Fibroblast of skin of scalp (primary cell): ENCODE measurements at regions not wholly inside any gene's neighbourhood (a gene's known extent, or its start where the extent isn't known, plus 50 kb on each side); places are given as distances from the start of the nearest gene placed in this dataset.

Experiments used
- DNase-seq: peaks from one replicate; pipeline ENCODE4 v3.0.0-alpha.2; 2013

DNA sequence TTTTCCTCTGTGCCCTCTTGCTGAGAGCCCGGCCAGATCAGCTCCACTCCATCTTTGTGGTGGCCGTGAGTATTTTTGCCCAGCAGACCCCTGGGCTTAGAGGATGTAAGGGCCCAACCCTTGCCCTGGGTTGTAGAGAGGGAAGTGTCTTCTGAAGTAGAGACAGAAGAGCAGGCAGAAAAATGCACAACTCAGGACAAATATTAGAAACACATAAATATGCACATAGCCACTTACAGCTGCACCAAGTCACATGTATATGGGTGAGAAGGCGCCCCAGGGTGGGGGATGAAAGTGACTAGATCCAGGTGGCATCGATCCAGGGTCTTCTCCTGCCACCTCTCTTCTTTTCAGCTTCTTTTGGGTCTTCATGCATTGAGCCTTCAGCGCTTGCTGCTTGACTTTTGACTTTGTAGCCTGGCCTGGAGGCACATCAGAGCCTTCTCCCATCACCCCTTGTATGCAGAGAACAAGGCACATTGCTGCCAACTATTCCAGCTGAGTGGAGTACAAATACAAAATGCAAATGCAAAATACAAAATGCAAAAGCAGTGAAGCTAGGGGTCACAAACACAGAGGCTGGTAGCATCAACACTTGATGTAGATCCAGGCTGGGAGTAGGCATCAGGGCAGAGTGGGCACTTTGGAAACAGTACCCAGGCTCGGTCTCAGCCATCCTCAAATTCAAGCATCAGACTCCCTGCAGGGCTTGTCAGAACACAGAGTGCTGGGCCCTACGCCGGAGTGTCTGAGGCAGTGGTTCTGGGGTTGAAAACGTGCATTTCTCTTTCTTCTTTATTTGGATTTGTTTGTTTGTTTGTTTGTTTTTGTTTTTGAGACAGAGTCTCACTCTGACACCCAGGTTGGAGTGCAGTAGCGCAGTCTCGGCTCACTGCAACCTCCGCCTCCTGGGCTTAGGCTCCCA, 133.0 kb downstream of the ASB7 start:
- no peak for DNase-seq

DNA sequence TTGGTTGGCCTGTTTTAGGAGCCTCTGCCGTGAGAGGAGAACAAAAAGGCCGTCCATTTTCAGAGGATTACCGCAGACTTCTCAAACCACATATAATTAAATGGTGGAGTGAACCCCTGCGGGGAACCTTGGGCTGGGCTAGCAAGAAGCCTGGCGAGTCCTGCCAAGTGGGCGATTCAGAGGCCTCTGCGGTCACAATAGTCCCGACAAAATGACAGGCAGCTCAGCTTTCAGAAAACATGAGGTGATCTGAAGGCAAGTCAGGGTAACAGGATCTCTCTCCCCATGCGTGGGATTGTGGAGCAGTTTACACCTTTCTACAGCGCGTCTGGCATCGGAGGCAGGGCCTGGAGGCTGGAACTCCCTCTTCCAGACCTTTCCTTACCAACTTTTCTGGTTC, 134.8 kb downstream of the ASB7 start:
- no peak for DNase-seq

DNA sequence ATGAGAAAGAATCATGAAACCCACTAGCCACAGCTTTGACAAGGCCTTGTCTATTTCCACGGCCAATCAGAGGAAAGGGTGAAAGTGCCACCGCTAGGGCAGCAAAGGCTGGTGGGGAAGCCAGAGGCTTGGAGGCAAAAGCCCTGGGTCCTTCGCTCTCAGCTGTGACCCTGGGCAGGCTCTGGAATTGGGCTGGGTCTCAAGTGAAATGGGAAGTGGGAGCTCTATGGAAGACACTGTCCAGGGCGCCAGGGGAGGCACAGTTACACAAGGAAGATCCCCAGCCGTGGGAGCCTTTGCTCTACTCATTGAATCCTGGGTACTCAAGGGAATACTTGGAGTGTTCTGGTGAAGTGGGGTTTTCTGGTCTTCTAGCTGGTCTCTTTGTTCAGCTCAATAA, 136.2 kb downstream of the ASB7 start:
- no peak for DNase-seq

DNA sequence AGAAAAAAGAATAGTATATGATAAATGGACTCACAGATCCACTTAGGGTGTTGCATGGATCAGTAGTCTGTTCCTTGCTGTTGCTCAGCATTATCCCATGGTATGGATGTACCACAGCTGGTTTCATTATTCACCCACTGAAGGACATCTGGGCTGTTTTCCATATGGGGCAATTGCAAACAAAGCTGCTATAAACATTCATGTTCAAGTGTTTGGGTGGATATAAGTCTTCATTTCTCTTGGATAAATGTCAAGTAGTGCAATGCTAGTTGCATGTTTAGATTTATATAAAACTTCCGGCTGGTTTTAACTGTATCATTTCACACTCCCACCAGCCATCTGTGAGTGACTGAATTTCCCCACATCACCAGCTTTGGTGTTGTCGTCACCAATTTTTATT, 137.7 kb downstream of the ASB7 start:
- DNase-seq, result no peak

DNA sequence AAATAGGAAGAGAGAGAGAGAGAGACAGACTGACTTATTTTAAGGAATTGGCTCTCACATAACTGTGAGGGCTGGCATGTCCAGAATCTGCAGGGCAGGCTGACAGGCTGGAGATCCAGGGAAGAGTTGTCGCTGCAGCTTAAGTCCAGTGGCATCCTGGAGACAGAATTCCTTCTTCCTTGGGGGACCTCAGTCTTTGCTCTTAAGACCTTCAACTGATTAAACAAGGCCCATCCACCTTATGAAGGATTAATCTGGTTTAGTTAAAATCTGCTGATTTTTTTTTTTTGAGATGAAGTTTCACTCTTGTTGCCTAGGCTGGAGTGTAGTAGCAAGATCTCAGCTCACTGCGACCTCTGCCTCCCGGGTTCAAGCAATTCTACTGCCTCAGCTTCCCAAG, 128.0 kb upstream of the ALDH1A3 start:
- no peak for DNase-seq

DNA sequence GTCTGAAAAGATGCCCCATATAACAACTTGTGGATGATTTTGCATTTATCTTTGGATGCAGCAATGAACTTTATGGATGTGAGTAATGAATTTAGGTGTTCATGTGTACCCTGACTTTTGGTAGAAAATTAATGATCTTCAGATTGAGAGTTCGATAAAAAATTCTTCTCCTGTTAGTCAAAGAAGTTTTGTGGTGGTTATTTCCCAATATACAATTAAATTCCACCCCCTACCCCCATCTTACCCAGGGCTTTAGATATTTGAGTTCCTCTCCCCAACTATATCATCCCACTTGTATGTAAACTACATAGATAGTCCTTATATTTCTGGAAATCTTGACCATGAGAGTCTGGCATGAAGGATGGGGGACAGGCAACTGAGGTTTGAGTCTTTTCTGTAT, 126.1 kb upstream of the ALDH1A3 start:
- no peak for DNase-seq

DNA sequence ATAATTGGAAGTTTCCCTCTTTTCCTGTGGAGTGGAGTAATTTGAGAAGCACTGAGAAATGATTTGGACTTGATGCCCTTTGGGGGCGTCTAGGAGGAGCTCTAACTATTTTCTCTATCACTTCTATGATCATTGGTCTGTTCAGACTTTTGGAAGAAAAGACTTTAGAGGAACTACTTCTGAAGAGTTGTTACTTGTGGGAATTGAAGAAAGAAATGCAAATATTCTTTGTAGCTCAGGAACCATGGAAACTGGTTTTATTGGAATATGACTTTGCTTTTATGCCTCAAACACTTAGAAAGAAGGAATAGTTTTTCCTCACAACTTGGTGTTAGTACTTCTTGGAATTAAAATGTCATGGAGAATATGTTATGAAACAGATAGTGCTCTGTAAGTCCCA, 122.0 kb upstream of the ALDH1A3 start:
- DNase-seq, result no peak

DNA sequence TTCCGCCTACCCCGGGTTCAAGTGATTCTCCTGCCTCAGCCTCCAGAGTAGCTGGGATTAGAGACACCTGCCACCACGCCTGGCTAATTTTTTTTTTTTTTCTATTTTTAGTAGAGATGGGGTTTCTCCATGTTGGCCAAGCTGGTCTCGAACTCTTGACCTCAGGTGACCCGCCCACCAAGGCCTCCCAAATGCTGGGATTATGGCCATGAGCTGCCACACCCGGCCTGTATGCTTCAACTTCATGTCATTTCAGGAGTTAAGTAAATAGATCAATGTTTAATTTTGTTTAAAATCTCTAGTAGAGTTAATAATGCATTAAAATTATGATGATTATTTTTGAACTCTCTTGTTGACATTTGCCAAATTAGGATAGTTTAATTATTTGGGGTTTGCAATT, 121.1 kb upstream of the ALDH1A3 start:
- no peak for DNase-seq

DNA sequence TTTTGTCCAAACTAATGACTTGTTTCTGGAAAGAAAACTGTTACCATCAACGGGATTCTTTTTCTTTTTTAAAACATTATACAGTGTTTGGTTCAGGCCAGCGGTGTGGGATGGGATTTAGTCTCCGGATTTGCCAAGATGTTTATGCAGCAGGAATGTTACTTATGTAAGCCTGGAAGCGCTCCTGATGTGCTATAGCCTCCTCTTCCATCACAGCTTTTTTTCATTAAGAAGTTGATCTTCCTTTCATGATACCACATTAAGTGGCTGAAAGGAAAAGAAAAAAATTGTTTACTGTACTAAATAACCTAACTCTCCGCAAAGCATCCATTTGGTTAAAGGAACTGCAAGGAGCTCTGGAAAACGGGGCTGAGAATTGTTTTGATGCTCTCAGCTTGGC, 120.5 kb upstream of the ALDH1A3 start:
- peak; percentile 81 for DNase-seq

DNA sequence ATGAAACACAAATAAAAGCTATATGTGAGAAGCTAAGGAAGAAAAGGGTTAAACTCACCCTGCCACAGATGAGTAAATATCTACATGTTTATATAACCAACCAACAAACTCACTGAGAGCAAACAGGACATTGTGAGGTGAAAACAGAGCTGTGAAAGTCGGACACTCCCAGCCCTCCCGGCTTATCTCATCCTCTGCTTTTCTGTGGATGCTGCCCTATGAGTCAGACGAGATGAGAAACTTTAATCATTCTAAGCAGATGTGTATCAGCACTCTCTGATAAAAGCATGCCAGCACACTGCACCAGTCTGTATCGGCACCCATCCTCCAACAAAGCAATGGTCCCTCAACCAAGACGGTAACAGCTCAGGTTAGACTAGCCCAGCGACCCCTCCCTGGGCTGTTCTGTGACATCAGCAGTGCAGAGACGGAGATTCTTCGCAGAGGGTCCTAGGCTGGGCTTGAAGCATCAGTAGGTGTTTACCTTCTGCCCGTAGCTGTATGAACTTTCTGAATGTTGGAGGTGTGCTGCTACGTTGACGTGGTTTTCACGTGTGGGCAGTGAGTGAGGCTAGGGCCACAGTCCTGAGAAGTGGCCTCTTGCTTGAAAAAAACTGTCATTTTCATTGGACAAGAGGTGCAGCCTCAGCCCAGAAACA, 119.8 kb upstream of the ALDH1A3 start:
- peak; percentile 58 for DNase-seq

DNA sequence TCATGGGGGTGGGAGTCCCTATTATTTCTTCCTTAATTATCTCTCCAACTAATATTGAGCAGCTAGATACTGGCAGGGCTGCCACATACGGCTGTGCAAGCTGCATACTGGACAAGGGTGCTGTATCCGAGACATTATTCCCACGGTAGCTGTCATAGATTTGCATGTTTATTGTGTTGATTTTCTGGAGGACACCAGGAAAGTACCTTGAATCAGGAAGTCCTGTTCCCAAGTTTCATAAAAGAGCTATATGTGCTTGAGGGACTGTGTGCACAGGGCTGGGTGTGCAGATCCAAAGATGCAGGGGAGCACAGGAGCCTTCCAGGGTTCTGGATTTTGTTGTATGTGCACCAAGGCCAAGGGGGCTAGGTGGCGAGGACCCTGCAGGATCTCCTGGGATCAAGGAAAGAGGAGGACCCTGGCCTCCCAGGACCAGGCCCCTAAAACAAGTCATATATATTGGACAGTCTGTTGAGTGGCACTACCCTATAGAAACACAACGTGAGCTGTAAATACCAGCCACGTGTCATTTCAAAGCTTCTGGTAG, 119.2 kb upstream of the ALDH1A3 start:
- DNase-seq, result no peak

DNA sequence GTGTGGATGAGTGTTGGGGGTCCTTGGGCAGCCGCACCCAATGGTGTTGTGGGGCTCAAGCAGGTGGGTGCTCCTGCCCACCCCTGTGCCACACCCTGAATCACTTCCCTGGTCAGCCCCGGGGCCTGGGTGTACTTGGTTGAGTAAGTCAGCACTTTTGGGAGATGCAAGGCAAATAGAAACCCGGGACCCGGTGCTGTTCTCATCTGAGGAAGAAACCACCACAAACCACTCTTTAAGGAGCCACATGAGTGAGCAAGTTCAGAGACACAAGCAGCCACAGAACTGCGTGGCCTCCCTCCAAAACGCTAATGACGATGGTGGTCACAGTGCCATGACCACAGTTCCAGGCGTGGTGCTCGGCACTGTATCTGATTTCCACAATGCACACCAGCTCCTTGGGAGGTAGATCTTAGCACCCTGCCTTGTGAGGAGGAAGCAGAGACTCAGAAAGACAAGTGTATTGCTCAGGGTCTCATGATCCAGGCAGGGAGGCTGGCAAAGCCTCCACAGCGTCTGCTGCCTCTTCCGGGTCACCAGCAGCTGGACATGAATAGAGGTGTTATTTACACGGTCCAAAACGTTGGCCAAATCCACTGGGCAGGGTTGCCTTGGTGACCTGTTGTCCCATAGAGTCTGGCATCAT, 118.2 kb upstream of the ALDH1A3 start:
- DNase-seq, result no peak

DNA sequence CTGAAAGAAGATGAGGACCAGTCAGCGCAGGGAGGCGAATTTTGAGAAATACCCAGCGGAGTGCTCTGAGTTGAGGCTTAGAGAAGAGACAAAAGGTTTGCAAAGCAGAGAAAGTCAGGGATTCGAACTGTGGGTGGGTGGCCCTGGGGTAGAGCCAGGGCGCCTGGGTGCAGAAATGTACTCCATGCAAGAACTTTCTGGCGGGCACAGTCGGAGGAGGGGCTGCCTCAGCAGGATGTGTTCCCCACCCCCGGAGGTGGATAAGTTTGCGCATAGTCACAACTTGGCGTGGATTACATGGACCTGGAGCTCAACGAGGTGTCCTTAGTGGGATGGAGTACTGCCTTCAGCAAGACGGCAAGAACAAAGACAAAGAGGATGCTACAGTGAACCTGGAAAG, 117.3 kb upstream of the ALDH1A3 start:
- no peak for DNase-seq

DNA sequence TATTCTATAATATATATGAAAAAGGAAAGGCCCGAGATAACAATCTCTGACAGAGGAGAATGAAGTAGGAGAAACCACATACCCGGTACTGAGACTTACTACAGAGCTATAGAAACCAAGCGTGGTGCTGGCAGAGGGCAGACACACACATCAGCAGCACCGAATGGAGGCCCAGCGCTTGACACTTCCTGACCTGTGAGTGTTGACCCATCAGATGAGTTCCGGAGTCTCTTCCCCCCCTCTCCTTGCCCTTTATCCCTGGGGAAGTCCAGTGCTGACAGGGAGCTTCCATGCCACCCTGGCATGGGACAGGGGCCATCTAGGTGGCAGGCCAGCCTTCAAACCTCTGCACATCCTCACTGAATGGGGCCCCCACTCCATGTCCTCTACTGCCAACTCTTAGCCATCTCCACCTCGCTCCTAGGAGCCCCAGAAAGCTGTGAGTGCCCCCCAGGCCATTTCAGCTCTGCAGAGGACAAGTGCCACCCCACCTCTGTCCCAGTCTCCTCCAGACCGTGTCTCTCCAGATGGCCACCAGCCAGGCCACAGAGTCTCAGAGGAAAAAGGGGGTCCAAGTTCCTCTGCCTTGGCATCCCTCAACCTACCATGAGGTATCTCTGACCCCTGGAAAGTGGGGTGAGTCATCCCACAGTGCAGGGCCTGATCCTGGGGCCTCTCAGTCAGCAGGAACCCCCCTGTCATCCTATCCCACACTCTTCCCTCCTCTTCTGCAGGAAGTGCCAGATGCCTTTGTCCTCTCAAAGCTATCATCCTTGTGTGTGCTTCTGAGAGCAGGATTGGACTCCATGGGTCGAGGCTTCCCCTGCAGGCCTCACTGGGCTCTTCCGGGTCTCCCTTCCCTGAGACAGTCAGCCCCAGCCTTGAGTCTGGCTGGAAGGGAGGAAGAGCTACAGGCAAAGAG, 116.5 kb upstream of the ALDH1A3 start:
- DNase-seq, result peak; percentile 57

DNA sequence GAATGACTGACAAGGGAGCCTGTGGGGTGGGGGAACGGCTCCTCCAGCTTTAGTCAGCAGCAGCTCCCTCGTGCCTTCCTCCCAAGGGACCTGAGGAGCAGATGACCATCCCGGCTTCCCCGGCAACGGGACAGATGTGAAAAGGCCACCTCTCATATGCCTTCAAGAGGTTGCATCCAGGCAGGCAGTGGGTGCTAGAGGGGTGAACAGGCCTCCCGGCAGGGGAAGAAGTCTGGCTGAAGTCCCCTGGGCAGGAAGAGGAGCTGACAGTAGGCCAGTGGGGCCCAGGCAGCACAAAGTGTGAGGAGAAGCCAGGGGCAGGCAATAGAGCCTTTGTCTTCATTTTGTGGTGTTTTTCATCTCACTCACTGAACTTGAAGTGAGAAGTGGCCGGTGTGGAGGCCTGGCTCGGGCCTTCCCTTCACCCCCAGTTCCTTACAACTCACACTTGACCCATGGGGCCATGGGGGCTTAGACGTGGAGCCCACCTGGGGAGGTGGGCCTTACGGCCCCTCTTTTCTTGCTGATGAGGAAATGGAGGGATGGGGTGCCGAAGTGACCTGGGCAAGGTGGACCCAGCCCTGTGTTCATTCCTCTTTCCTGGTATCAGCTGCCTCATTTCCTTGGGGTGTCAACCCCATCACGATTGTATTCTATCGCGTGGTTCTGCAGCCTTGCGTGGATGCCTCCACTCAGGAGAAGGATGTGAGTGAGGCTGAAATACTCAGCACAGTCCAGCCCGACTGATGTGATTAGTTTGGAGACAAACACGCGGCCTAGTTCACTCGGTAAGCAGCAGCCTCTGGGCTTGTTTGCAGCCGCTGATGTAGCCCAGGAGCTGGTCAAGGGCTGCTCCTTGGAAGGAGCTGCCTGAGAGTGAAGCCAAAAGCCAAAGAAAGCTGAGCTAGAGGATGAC, 115.5 kb upstream of the ALDH1A3 start:
- DNase-seq, result no peak

DNA sequence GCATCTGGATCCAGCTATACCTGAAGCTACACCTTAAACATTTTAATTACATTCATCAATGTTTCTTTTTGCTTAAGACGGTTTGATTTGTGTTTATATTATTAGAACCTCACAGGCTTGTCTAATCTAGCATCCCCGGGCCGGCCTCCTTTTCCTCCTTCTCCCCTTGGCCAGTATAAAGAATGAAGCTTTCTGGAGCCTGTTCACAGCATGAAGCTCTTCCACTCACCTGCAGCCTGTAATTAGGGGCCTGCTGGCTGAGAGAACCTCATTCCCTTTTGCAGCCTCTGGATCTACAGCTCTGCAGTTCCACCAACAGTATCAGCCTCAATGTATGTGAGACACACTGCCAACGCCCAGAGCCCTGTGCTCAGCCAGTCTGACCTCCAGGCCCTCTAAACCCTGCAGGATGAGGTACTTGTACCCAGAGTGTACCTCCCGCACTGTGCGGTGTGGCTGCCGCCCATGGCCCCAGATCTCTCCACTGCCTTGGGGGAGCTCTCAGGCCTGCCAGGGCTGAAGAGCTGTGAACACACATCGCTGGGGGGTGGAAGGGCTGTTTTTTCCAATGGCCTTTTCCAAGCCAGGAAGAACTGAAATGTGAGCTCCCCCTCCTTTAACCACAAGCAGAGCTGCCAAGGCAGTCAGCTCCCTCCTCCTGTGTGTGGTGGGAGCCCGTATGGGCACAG, 114.7 kb upstream of the ALDH1A3 start:
- DNase-seq, result peak; percentile 94

DNA sequence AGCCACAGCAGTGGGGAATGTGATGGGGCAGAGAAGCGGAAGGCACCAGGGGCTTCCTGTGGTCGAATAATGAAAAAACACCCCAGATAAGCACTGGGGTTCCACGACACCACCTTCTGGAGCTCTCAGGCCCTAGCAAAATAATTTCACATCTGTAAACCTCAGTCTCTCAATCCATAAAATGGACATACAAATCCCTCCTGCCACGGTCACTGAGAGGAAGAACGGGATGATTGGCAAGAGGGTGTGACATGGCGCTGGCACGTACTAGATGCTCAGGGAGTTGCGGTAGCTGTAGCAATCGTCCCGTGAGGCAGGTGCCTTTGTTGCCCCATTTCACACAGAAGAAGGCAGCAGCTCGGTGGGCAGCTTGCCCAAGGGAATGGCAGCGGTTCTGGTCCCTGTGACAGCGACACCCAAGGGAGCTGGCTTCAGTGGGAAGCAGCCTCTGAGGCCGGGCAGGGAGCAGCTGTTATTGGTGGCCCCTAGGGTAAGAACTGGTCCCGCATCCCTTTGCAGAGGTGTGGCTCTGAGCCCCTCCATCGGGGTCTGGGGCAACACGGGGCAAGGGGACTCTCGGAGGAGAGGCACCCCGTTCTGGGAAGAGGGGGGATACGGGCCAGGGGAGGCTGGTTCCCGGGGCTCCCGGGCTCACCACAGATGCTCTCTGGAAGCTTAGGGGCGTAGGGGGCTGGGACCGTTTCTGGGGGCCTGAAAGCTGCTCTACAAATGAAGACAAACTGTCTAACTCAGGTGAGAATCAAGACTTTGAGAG, 114.0 kb upstream of the ALDH1A3 start:
- DNase-seq, result no peak

DNA sequence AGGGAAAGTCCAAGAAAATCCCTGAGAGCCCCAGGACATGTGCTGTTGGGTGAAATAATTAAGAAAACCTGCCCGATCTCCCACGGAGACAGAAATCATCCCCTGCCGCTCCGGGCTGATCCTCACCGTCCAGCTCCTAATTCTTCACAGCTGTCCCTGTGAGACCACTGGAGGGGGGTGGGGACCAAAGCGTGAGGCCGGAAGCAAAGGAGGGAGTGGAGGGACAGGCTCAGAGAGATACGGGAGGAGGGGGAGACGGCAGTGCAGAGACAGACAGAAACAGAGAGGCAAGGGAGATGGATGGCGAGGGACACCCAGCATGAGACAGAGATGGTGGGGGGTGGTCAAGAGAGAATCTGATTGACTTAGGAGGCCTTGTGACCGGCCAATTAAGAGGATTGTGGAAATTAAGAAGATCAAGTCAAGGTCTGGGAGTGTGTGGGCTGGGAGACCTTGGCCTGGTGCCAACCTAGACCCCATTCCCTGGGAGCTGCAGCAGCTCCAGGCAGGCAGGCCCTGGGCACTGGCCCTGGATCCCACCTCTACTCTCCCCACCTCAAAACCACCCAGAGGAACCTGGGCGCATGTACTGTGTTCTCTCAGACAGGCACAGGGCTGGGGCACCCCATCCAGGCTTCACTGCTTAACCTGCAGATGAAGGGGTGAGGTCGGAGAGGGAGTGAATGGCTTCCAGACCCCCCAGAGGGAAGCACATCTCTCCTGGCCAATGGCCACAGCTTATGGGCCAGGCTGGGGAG, 113.2 kb upstream of the ALDH1A3 start:
- DNase-seq, result peak; percentile 86
